ENCODE measurements at regions not wholly inside any gene's neighbourhood (a gene's known extent, or its start where the extent isn't known, plus 50 kb on each side); places are given as distances from the start of the nearest gene placed in this dataset.

DNA sequence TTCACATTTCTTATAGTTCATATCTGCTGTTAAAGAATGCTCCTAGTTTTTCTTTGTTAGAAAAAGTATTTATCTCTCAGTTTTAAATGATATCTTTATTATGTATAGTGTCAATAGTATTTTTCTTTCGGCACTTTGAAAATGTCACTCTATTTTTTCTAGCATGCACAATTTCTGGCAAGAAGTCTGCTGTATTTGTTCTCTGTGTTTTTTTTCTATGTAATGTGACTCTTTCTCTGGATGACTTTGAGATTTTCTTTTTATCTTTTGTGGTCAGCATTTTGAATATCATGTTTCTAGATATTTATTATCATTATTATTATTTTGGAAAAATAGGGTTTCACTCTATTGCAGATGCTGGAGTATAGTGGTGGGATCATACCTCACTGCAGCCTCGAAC, 285.2 kb downstream of the PTGER3 start:
- CTCF ChIA-PET = no interaction called here
- no peaks in the 10 kb centered on the region for H3K36me3 ChIP-seq (ENCODE audit: control insufficient read depth in 4 of 4, insufficient read depth in 4 of 4, low read length in 3 of 4)
- no peak overlapping the region for H3K27ac ChIP-seq (ENCODE audit: insufficient read depth in 1 of 2, low read depth in 1 of 2, low read length in 2 of 2, poor library complexity in 1 of 2, severe bottlenecking in 2 of 2)
- H3K4me1 ChIP-seq (ENCODE audit: control extremely low read depth in 1 of 4, control insufficient read depth in 4 of 4, insufficient read depth in 4 of 4, low read length in 3 of 4) = peaks cover 9 to 30% (median 24%) of the 10 kb centered on the region in 4 experiments
- no peak for DNase-seq
- no peak overlapping the region for H3K4me3 ChIP-seq (ENCODE audit: control insufficient read depth in 1 of 7, extremely low read depth in 1 of 7, insufficient read depth in 4 of 7, low read depth in 2 of 7, low read length in 6 of 7)
- POLR2A ChIA-PET = no interaction called here
- WGBS (ENCODE audit: insufficient coverage) = no CpG with 5 or more reads among the region's 2 CpGs
- peaks cover 0 to 3% (median 0%) of the 10 kb centered on the region in 5 experiments for H3K9me3 ChIP-seq (ENCODE audit: control extremely low read depth in 1 of 5, control insufficient read depth in 4 of 5, insufficient read depth in 2 of 5, low read depth in 1 of 5, low read length in 4 of 5)
- no peaks in the 10 kb centered on the region for H3K27me3 ChIP-seq (replicated peaks in 2 of 5; ENCODE audit: control insufficient read depth in 4 of 5, insufficient read depth in 5 of 5, low read length in 4 of 5)

DNA sequence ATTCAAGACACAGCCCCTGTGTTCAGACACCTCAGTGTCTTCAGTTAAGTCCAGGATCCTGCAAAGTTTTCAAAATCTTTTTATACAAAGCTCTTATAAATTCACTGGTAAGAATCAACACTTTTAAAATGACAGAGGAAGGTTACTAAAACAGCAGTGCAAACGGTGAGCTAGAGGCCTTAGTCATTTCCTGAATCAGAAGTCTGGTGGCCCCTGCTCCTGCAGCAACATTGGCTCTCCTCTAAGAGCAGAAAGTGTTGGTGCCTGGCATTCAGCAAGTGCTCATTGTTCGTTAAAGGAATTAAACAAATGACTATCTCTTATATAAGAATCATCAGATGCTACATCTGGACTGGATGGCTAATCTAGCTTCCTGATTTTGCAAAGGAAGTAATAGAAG, 282.9 kb downstream of the PTGER3 start:
- peaks cover 0 to 3% (median 0%) of the 10 kb centered on the region in 5 experiments for H3K9me3 ChIP-seq (ENCODE audit: control extremely low read depth in 1 of 5, control insufficient read depth in 4 of 5, insufficient read depth in 2 of 5, low read depth in 1 of 5, low read length in 4 of 5)

DNA sequence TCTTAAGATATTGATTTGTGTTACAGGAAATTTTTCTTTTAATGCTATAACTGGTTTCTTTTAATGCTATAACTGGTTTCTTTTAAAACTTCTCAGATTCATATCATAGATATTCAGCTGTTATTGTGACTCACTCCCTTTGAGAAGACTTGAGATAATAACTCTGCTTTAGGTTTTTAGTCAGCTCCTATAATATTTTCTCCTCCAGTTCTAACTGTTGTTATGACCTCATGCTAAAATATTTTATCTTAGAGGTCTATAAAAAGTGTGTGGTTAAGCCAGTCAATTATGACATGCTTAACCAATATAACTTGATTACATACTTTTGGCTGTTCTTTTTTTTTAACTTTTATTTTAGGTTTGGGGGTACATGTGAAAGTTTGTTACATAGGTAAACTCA, 280.2 kb downstream of the PTGER3 start:
- Histone ChIP-seq H3K27ac (ENCODE audit: insufficient read depth in 1 of 2, low read depth in 1 of 2, low read length in 2 of 2, poor library complexity in 1 of 2, severe bottlenecking in 2 of 2) (no peak overlapping the region), H3K4me3 (ENCODE audit: control insufficient read depth in 1 of 7, extremely low read depth in 1 of 7, insufficient read depth in 4 of 7, low read depth in 2 of 7, low read length in 6 of 7) (no peak overlapping the region), H3K4me1 (ENCODE audit: control extremely low read depth in 1 of 4, control insufficient read depth in 4 of 4, insufficient read depth in 4 of 4, low read length in 3 of 4) (peaks cover 9 to 30% (median 24%) of the 10 kb centered on the region in 4 experiments), H3K27me3 (replicated peaks in 2 of 5; ENCODE audit: control insufficient read depth in 4 of 5, insufficient read depth in 5 of 5, low read length in 4 of 5) (no peaks in the 10 kb centered on the region), H3K36me3 (ENCODE audit: control insufficient read depth in 4 of 4, insufficient read depth in 4 of 4, low read length in 3 of 4) (no peaks in the 10 kb centered on the region), H3K9me3 (ENCODE audit: control extremely low read depth in 1 of 5, control insufficient read depth in 4 of 5, insufficient read depth in 2 of 5, low read depth in 1 of 5, low read length in 4 of 5) (peaks cover 0 to 10% (median 7%) of the 10 kb centered on the region in 5 experiments)
- CTCF ChIA-PET = interaction anchor here (1.5 kb wide), 1 partner anchor 11 kb away, joined by 5 read pairs; no protein-coding TSS in a partner anchor
- DNase-seq = no peak
- POLR2A ChIA-PET = no interaction called here

More for the DNA sequence above, 282.9 kb downstream of the PTGER3 start:
- 0% methylated on average over 1 of the region's 2 CpGs for WGBS (ENCODE audit: insufficient coverage)
- H3K36me3 ChIP-seq (ENCODE audit: control insufficient read depth in 4 of 4, insufficient read depth in 4 of 4, low read length in 3 of 4) = no peaks in the 10 kb centered on the region
- POLR2A ChIA-PET = no interaction called here
- H3K27me3 ChIP-seq (replicated peaks in 2 of 5; ENCODE audit: control insufficient read depth in 4 of 5, insufficient read depth in 5 of 5, low read length in 4 of 5) = no peaks in the 10 kb centered on the region
- CTCF ChIA-PET = no interaction called here
- peak overlapping the region in 2 of 7 experiments; percentile 21 to 30 for H3K4me3 ChIP-seq (ENCODE audit: control insufficient read depth in 1 of 7, extremely low read depth in 1 of 7, insufficient read depth in 4 of 7, low read depth in 2 of 7, low read length in 6 of 7)
- peak; percentile 40 to 91 (median 84) for DNase-seq
- H3K27ac ChIP-seq (ENCODE audit: insufficient read depth in 1 of 2, low read depth in 1 of 2, low read length in 2 of 2, poor library complexity in 1 of 2, severe bottlenecking in 2 of 2) = peak overlapping the region; percentile 0 to 45
- peaks cover 9 to 30% (median 24%) of the 10 kb centered on the region in 4 experiments for H3K4me1 ChIP-seq (ENCODE audit: control extremely low read depth in 1 of 4, control insufficient read depth in 4 of 4, insufficient read depth in 4 of 4, low read length in 3 of 4)

DNA sequence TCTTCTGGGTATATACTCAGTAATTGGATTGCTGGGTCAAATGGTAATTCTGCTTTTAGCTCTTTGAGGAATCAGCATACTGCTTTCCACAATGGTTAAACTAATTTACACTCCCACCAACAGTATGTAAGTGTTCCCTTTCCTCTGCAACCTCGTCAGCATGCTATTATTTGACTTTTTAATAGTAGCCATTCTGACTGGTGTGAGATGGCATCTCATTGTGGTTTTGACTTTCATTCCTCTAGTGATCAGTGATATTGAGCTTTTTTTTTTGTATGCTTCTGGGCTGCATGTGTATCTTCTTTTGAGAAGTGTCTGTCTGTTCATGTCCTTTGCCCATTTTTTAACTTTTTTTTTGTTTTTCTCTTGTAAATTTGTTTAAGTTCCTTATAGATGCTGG, 279.4 kb downstream of the PTGER3 start:
- POLR2A ChIA-PET = no interaction called here
- CTCF ChIA-PET = interaction anchor here (1.5 kb wide), 1 partner anchor 10 kb away, joined by 5 read pairs; no protein-coding TSS in a partner anchor
- peaks cover 9 to 30% (median 24%) of the 10 kb centered on the region in 4 experiments for H3K4me1 ChIP-seq (ENCODE audit: control extremely low read depth in 1 of 4, control insufficient read depth in 4 of 4, insufficient read depth in 4 of 4, low read length in 3 of 4)

DNA sequence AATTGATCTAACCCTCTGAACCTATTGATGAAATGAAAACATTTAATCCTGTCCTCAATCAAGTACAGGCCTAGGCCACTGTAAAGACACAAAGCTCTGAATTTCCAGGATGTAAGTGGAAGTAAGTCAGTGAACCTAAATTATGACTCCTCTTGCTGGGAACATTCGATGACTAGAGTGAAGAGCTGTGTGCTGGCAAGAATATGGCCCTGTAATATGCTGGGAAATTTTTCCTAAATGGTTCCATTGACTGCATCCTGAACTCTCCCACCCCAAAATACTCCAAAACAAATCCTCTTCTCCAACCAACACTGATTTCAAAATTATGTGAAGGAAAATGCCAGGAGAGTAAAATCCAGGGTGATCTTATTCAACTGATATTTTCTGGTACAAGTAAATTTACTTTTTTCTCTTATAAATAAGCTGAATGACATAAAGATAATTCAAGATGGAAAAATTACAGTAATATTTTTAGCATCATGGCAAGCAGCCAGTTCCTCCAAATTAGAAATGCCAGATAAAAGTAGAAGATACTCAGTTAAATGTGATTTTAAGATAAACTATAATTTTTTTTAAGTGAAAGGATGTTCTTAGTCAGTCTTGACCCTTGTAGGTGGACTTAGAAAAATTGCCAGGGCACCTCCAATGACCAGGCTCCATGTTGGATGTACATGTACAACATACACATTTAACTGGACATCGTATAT, 269.4 kb downstream of the PTGER3 start:
- POLR2A ChIA-PET = no interaction called here
- Histone ChIP-seq H3K36me3 (ENCODE audit: control insufficient read depth in 4 of 4, insufficient read depth in 4 of 4, low read length in 3 of 4) (no peaks in the 10 kb centered on the region), H3K4me1 (ENCODE audit: control extremely low read depth in 1 of 4, control insufficient read depth in 4 of 4, insufficient read depth in 4 of 4, low read length in 3 of 4) (no peaks in the 10 kb centered on the region), H3K27me3 (replicated peaks in 2 of 5; ENCODE audit: control insufficient read depth in 4 of 5, insufficient read depth in 5 of 5, low read length in 4 of 5) (no peaks in the 10 kb centered on the region), H3K4me3 (ENCODE audit: control insufficient read depth in 1 of 7, extremely low read depth in 1 of 7, insufficient read depth in 4 of 7, low read depth in 2 of 7, low read length in 6 of 7) (no peak overlapping the region), H3K27ac (ENCODE audit: insufficient read depth in 1 of 2, low read depth in 1 of 2, low read length in 2 of 2, poor library complexity in 1 of 2, severe bottlenecking in 2 of 2) (no peak overlapping the region), H3K9me3 (ENCODE audit: control extremely low read depth in 1 of 5, control insufficient read depth in 4 of 5, insufficient read depth in 2 of 5, low read depth in 1 of 5, low read length in 4 of 5) (peaks cover 0 to 8% (median 4%) of the 10 kb centered on the region in 5 experiments)
- CTCF ChIA-PET = interaction anchor here (1.3 kb wide), 1 partner anchor 11 kb away, joined by 5 read pairs; no protein-coding TSS in a partner anchor
- WGBS (ENCODE audit: insufficient coverage) = 83% methylated on average over 1 of the region's 2 CpGs
- DNase-seq = no peak

More for the DNA sequence above, 279.4 kb downstream of the PTGER3 start:
- DNase-seq = no peak
- peaks cover 0 to 12% (median 7%) of the 10 kb centered on the region in 5 experiments for H3K9me3 ChIP-seq (ENCODE audit: control extremely low read depth in 1 of 5, control insufficient read depth in 4 of 5, insufficient read depth in 2 of 5, low read depth in 1 of 5, low read length in 4 of 5)
- no peak overlapping the region for H3K27ac ChIP-seq (ENCODE audit: insufficient read depth in 1 of 2, low read depth in 1 of 2, low read length in 2 of 2, poor library complexity in 1 of 2, severe bottlenecking in 2 of 2)
- no CpG with 5 or more reads among the region's 1 CpG for WGBS (ENCODE audit: insufficient coverage)
- no peak overlapping the region for H3K4me3 ChIP-seq (ENCODE audit: control insufficient read depth in 1 of 7, extremely low read depth in 1 of 7, insufficient read depth in 4 of 7, low read depth in 2 of 7, low read length in 6 of 7)
- H3K27me3 ChIP-seq (replicated peaks in 2 of 5; ENCODE audit: control insufficient read depth in 4 of 5, insufficient read depth in 5 of 5, low read length in 4 of 5) = no peaks in the 10 kb centered on the region
- H3K36me3 ChIP-seq (ENCODE audit: control insufficient read depth in 4 of 4, insufficient read depth in 4 of 4, low read length in 3 of 4) = no peaks in the 10 kb centered on the region

DNA sequence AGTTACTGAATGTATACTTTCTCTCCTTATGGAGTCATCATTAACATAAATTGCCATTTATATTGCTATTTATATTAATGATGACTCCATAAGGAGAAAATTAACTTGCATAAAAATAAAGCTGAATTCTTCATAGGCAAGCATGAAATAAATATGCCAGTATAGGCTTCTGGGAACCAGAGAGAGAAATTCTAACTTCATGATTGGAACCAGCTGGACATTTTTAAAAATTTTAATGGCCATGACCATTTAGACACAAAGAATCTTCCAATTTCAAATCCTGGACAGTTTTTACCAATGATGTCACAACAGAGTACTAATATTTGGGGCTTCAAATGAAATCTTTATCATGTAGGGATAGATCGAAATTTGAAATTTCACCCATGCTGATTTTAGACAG, 268.7 kb downstream of the PTGER3 start:
- ChIA-PET POLR2A (no interaction called here), CTCF (no interaction called here)
- Histone ChIP-seq H3K36me3 (ENCODE audit: control insufficient read depth in 4 of 4, insufficient read depth in 4 of 4, low read length in 3 of 4) (no peaks in the 10 kb centered on the region), H3K9me3 (ENCODE audit: control extremely low read depth in 1 of 5, control insufficient read depth in 4 of 5, insufficient read depth in 2 of 5, low read depth in 1 of 5, low read length in 4 of 5) (peaks cover 0 to 4% (median 0%) of the 10 kb centered on the region in 5 experiments), H3K27ac (ENCODE audit: insufficient read depth in 1 of 2, low read depth in 1 of 2, low read length in 2 of 2, poor library complexity in 1 of 2, severe bottlenecking in 2 of 2) (no peak overlapping the region), H3K4me3 (ENCODE audit: control insufficient read depth in 1 of 7, extremely low read depth in 1 of 7, insufficient read depth in 4 of 7, low read depth in 2 of 7, low read length in 6 of 7) (no peak overlapping the region), H3K27me3 (replicated peaks in 2 of 5; ENCODE audit: control insufficient read depth in 4 of 5, insufficient read depth in 5 of 5, low read length in 4 of 5) (no peaks in the 10 kb centered on the region), H3K4me1 (ENCODE audit: control extremely low read depth in 1 of 4, control insufficient read depth in 4 of 4, insufficient read depth in 4 of 4, low read length in 3 of 4) (no peaks in the 10 kb centered on the region)
- WGBS (ENCODE audit: insufficient coverage) = no CpG with 5 or more reads among the region's 1 CpG
- DNase-seq = no peak

DNA sequence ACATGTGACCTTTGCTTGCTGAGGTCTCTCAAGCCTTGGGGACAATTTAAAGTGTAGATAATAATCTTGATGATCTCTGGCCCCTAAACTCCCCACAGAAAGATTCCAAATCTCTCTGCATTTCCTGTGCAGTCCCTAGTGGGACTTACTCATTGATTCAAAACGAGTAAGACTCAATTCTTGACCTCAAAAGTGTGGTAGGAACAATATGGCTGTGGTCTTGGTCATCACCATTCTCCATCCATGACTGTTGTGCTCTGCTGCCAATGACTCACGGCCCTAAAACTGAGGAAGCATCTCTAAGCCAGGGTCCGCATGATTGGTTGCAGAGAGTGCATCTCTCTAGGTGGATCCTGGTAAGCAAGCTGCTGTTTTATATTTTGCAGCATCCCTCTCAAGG, 268.0 kb downstream of the PTGER3 start:
- Histone ChIP-seq H3K4me3 (ENCODE audit: control insufficient read depth in 1 of 7, extremely low read depth in 1 of 7, insufficient read depth in 4 of 7, low read depth in 2 of 7, low read length in 6 of 7) (no peak overlapping the region), H3K4me1 (ENCODE audit: control extremely low read depth in 1 of 4, control insufficient read depth in 4 of 4, insufficient read depth in 4 of 4, low read length in 3 of 4) (no peaks in the 10 kb centered on the region), H3K36me3 (ENCODE audit: control insufficient read depth in 4 of 4, insufficient read depth in 4 of 4, low read length in 3 of 4) (no peaks in the 10 kb centered on the region), H3K27ac (ENCODE audit: insufficient read depth in 1 of 2, low read depth in 1 of 2, low read length in 2 of 2, poor library complexity in 1 of 2, severe bottlenecking in 2 of 2) (no peak overlapping the region), H3K27me3 (replicated peaks in 2 of 5; ENCODE audit: control insufficient read depth in 4 of 5, insufficient read depth in 5 of 5, low read length in 4 of 5) (no peaks in the 10 kb centered on the region), H3K9me3 (ENCODE audit: control extremely low read depth in 1 of 5, control insufficient read depth in 4 of 5, insufficient read depth in 2 of 5, low read depth in 1 of 5, low read length in 4 of 5) (peaks cover 0 to 2% (median 0%) of the 10 kb centered on the region in 5 experiments)
- WGBS (ENCODE audit: insufficient coverage) = 92% methylated on average over 3 of the region's 3 CpGs
- no peak for DNase-seq
- ChIA-PET CTCF (no interaction called here), POLR2A (no interaction called here)
